ENCODE measurements at regions not wholly inside any gene's neighbourhood (a gene's known extent, or its start where the extent isn't known, plus 50 kb on each side); places are given as distances from the start of the nearest gene placed in this dataset.
"Not testable (repeated sequence)": the region's sequence is repeated elsewhere in the genome, so short reads cannot be mapped to it uniquely, and the experiment has no call there.

DNA sequence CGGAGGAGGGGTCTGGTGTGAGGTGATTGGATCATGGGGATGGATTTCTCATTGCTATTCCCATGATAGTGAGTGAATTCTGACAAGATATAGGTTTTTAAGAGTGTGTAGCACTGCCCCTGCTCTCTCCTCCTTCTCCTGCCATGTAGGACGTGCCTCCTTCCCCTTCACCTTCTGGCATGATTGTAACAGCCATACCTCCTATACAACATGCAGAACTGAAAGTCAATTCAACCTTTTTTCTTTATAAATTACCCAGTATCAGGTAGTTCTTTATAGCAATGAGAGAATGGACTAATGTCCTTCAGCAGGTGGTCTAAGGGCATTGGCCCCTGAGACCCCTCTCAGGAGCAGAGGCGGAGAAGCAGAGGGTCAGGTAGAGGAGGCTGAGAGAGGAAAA is 168.7 kb upstream of the ETV3 start:
- Histone ChIP-seq H3K27me3 (ENCODE audit: insufficient read depth, low read length) (no peaks in the 10 kb centered on the region), H3K4me3 (ENCODE audit: low read length) (no peak overlapping the region), H3K9me3 (ENCODE audit: insufficient read depth, low read depth, low read length) (no peaks in the 10 kb centered on the region), H3K4me1 (ENCODE audit: insufficient read depth, low read length) (peaks cover 3% of the 10 kb centered on the region; the same call in 1 of the 2 replicates), H3K9ac (ENCODE audit: low read depth, low read length) (no peak overlapping the region), H3K27ac (ENCODE audit: low read depth, low read length) (no peak overlapping the region), H3K36me3 (ENCODE audit: insufficient read depth, low read length) (no peaks in the 10 kb centered on the region)
- WGBS = 59% methylated on average over 3 of the region's 3 CpGs

DNA sequence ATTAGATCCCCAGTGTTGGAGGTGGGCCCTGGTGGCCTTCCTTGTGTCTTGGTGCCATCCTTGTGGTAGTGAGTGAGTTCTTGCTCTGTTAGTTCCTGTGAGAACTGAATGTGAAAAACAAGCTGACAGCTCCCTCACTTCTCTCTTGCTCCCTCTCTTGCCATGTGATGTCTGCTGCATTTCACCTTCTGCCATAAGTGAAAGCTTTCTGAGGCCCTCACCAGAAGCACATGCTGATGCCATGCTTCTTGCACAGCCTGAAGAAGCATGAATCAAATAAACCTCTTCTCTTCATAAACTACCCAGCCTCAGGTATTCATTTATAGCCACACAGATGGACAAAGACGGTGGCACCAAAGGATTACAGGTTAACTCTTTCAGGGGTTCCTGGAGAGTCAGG is 166.1 kb upstream of the ETV3 start:
- Histone ChIP-seq H3K27me3 (ENCODE audit: insufficient read depth, low read length) (no peaks in the 10 kb centered on the region), H3K27ac (ENCODE audit: low read depth, low read length) (no peak overlapping the region), H3K9me3 (ENCODE audit: insufficient read depth, low read depth, low read length) (no peaks in the 10 kb centered on the region), H3K9ac (ENCODE audit: low read depth, low read length) (no peak overlapping the region), H3K4me3 (ENCODE audit: low read length) (no peak overlapping the region), H3K36me3 (ENCODE audit: insufficient read depth, low read length) (no peaks in the 10 kb centered on the region), H3K4me1 (ENCODE audit: insufficient read depth, low read length) (no peaks in the 10 kb centered on the region)
- 0% methylated on average over 1 of the region's 1 CpG for WGBS

DNA sequence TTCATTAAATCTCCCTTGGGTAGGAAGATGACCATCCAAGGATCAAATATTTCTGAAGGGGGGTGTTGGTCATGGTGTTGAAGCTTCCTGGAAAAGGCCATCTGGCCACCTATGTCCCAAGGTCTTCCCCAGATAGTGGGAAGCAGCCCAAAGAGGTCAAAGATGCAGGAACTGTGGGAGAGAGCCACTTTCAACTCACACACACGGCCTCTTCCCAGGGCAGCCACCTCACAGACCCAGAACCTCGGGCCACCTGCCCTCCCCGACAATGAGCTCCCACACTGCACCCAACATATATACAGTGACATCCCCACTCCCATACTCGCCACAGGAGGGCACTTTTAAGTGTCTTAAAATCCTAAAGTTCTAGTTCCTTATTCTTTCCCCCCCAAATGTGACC is 164.5 kb upstream of the ETV3 start:
- H3K36me3 ChIP-seq (ENCODE audit: insufficient read depth, low read length) = no peaks in the 10 kb centered on the region
- H3K9me3 ChIP-seq (ENCODE audit: insufficient read depth, low read depth, low read length) = no peaks in the 10 kb centered on the region
- H3K27me3 ChIP-seq (ENCODE audit: insufficient read depth, low read length) = no peaks in the 10 kb centered on the region
- WGBS = 88% methylated on average over 4 of the region's 4 CpGs
- H3K4me3 ChIP-seq (ENCODE audit: low read length) = no peak overlapping the region
- no peak overlapping the region for H3K27ac ChIP-seq (ENCODE audit: low read depth, low read length)
- no peaks in the 10 kb centered on the region for H3K4me1 ChIP-seq (ENCODE audit: insufficient read depth, low read length)
- H3K9ac ChIP-seq (ENCODE audit: low read depth, low read length) = no peak overlapping the region

DNA sequence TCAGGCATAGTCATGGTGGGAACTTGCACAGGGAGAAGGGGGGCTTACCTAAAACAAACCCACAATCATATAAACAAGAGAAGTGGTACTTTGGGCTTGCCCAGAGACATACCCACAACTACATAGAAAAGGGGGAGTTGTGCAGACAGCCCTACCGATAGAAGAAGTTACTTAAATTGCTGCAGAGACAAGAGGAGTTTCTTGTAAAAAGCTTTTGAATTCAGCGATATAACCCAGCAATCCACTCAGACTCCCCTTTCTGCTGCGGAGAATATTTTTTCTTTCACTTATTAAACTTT is 164.0 kb upstream of the ETV3 start:
- Histone ChIP-seq H3K4me1 (ENCODE audit: insufficient read depth, low read length) (no peaks in the 10 kb centered on the region), H3K27me3 (ENCODE audit: insufficient read depth, low read length) (no peaks in the 10 kb centered on the region), H3K9me3 (ENCODE audit: insufficient read depth, low read depth, low read length) (no peaks in the 10 kb centered on the region), H3K9ac (ENCODE audit: low read depth, low read length) (no peak overlapping the region), H3K36me3 (ENCODE audit: insufficient read depth, low read length) (no peaks in the 10 kb centered on the region), H3K4me3 (ENCODE audit: low read length) (no peak overlapping the region), H3K27ac (ENCODE audit: low read depth, low read length) (no peak overlapping the region)
- WGBS = 89% methylated on average over 3 of the region's 3 CpGs

DNA sequence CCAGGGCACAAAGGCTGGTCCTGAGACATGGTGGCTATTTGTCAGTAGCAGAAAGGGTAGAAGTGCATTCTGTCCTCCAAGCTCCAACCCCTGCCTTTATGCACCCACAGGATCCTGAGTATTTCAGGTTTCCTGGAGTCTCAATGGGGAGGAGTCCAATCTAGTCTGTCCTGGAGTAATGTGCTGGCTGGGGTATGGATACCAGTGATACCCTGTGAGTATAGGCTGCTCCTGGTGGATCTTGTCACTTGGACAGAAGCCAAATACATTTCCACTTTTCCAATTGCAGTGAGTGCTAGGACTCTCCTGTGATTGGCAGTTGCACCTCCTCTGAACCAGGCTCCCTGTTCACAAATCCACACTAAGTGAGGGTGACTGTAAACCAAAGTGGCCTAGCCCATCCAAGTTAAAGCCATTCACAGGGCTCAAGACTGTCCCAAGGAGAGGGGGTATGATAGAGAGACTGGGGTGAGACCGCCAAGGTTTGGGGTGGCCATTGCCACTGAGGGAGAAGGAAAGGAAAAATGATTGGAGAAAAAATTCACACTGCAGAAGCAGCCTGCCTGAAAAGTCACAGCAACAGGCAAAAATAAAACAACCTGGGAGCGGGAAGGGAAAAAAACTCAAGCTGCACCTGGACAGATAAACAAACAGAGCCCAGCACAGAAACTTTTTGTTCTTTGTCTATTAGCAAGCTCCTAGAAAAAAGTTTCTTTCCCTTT is 163.4 kb upstream of the ETV3 start:
- WGBS = 91% methylated on average over 2 of the region's 2 CpGs
- Histone ChIP-seq H3K4me3 (ENCODE audit: low read length) (no peak overlapping the region), H3K9ac (ENCODE audit: low read depth, low read length) (no peak overlapping the region), H3K4me1 (ENCODE audit: insufficient read depth, low read length) (no peaks in the 10 kb centered on the region), H3K9me3 (ENCODE audit: insufficient read depth, low read depth, low read length) (no peaks in the 10 kb centered on the region), H3K27ac (ENCODE audit: low read depth, low read length) (no peak overlapping the region), H3K27me3 (ENCODE audit: insufficient read depth, low read length) (no peaks in the 10 kb centered on the region), H3K36me3 (ENCODE audit: insufficient read depth, low read length) (no peaks in the 10 kb centered on the region)

DNA sequence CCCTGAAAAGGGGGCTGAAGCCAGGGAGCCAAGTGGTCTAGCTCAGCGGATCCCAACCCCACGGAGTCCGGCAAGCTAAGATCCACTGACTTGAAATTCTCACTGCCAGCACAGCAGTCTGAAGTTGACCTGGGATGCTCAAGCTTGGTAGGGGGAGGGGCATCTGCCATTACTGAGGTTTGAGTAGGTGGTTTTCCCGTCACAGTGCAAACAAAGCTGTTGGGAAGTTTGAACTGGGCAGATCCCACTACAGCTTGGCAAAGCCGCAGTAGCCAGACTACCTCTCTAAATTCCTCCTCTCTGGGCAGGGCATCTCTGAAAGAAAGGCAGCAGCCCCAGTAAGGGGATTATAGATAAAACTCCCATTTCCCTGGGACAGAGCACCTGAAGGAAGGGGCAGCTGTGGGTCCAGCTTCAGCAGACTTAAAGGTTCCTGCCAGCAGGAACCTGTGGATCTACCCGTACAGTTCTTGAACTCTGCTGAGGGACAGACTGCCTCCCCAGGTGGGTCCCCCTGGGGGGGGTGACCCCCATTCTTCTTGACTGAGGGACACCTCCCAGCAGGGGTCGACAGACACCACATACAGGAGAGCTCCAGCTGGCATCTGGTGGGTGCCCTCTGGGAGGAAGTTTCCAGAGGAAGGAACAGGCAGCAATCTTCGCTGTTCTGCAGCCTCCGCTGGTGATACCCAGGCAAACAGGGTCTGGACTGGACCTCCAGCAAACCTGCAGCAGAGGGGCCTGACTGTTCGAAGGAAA is 156.4 kb upstream of the ETV3 start:
- not testable (repeated sequence) for H3K9ac ChIP-seq (ENCODE audit: low read depth, low read length); H3K36me3 ChIP-seq (ENCODE audit: insufficient read depth, low read length); H3K27ac ChIP-seq (ENCODE audit: low read depth, low read length); H3K9me3 ChIP-seq (ENCODE audit: insufficient read depth, low read depth, low read length); H3K27me3 ChIP-seq (ENCODE audit: insufficient read depth, low read length); H3K4me3 ChIP-seq (ENCODE audit: low read length); H3K4me1 ChIP-seq (ENCODE audit: insufficient read depth, low read length)
- WGBS = 92% methylated on average over 10 of the region's 10 CpGs

DNA sequence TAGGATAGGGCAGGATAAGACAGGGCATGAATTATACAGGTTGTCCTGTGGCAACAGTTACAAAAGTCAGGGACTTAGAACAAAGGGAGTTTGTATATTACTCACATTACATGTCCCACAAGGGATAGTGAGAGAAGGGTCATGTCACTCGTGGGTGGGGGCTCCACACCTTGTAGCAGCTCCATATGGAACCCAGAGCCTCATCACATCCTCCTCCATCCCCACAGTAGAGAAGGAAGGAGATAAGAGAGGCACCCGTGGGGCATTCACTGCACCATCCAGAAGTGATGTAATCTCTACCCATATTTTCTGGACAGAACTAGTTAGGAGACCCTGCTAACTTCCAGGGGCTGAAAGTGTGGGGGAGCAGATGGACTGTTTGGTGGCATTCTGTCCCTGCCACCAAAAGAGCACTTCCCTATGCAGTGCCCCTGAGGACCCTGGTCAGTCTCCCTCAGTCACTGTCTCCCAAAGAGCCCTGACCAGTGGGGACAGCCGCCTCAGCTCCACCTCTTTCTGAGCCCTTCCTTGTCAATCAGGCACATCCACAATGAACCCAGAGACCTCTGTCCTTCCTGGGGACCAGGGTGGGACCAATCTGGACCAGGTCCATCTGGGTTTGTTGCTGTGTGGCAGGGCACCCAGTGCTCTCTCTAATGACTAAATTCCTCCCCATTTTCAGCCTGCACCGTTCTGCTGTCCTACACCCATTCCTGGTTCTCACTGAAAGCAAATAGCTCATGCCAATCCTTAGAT is 154.8 kb upstream of the ETV3 start:
- no peak overlapping the region for H3K9ac ChIP-seq (ENCODE audit: low read depth, low read length)

DNA sequence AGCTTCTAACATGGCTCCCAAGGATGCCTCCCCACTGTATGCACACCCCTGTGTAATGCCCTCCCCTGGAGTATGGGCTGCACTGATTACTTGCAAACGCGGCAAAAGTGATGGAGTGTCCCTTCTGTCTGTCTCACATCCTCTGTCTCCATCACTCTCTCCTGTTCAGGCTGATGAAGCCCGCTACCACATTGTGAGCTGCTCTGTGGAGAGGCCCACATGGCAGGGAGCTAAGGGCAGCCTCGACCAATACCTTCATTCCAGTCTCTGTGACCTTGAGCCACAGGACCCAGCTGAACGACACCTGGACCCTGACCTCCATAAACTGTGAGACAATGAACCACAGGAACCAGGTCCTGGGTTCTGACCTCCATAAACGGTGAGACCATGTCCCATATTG is 154.1 kb upstream of the ETV3 start:
- WGBS = 92% methylated on average over 6 of the region's 6 CpGs

More for the DNA sequence above, 154.8 kb upstream of the ETV3 start:
- WGBS = 96% methylated on average over 2 of the region's 4 CpGs
- Histone ChIP-seq H3K4me3 (ENCODE audit: low read length) (no peak overlapping the region), H3K27ac (ENCODE audit: low read depth, low read length) (no peak overlapping the region), H3K4me1 (ENCODE audit: insufficient read depth, low read length) (no peaks in the 10 kb centered on the region), H3K27me3 (ENCODE audit: insufficient read depth, low read length) (no peaks in the 10 kb centered on the region), H3K9me3 (ENCODE audit: insufficient read depth, low read depth, low read length) (no peaks in the 10 kb centered on the region), H3K36me3 (ENCODE audit: insufficient read depth, low read length) (no peaks in the 10 kb centered on the region)

DNA sequence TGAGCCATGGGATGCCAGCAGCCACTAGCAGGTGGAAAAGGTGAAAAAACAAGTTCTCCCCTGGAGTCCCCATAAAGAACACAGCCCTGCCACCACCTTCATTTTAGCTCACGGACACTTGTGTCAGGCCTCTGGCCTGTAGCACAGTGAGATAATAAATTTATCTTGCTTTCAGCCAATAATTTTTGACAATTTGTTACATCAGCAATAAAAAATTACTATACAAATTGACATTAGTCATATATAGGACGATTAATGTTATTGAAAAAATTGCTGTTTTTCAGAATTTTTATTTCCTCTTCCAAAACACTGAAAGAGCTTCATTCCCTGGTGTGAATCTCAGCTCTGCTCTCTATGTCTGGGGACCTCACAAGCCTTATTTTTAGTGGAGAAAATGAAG is 152.9 kb upstream of the ETV3 start:
- Histone ChIP-seq H3K36me3 (ENCODE audit: insufficient read depth, low read length) (no peaks in the 10 kb centered on the region), H3K27me3 (ENCODE audit: insufficient read depth, low read length) (no peaks in the 10 kb centered on the region), H3K4me3 (ENCODE audit: low read length) (no peak overlapping the region), H3K4me1 (ENCODE audit: insufficient read depth, low read length) (no peaks in the 10 kb centered on the region), H3K9me3 (ENCODE audit: insufficient read depth, low read depth, low read length) (no peaks in the 10 kb centered on the region), H3K27ac (ENCODE audit: low read depth, low read length) (no peak overlapping the region), H3K9ac (ENCODE audit: low read depth, low read length) (no peak overlapping the region)
- WGBS = 100% methylated on average over 1 of the region's 2 CpGs

More for the DNA sequence above, 154.1 kb upstream of the ETV3 start:
- no peaks in the 10 kb centered on the region for H3K9me3 ChIP-seq (ENCODE audit: insufficient read depth, low read depth, low read length)
- H3K4me1 ChIP-seq (ENCODE audit: insufficient read depth, low read length) = no peaks in the 10 kb centered on the region
- H3K36me3 ChIP-seq (ENCODE audit: insufficient read depth, low read length) = no peaks in the 10 kb centered on the region
- no peak overlapping the region for H3K9ac ChIP-seq (ENCODE audit: low read depth, low read length)
- no peak overlapping the region for H3K27ac ChIP-seq (ENCODE audit: low read depth, low read length)
- no peak overlapping the region for H3K4me3 ChIP-seq (ENCODE audit: low read length)
- no peaks in the 10 kb centered on the region for H3K27me3 ChIP-seq (ENCODE audit: insufficient read depth, low read length)

DNA sequence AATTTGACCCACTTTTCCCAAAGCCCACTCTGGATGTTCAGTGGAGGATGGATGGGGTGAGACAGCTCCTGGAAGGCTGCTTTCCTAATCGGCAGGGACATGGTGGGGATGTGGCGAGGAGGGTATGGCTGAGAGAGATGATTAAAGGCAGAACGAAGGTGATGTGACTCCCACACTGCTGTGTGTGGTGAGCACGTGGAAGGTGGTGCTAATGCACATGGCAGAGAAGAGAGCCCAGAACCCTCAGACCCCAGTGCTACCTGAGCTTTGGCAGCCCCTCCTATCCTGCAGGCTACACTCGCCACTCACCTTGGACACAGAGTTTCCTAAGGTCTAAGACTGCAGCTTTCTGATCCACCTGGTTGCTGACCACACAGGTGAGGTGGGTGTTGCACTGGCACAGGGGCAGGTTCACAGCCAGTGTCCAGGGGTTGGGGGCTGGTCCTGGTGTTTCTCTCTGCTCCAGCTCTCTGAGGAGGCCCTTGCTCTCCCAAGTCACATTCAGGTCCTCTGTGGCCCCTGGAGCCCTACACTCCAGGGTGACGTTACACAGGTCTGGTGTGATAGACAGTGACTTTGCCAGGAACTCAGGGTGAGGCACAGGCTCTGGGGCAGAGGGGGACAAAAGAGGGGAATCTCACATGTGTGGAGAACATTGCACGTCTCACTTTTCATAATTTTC is 151.4 kb upstream of the ETV3 start:
- Histone ChIP-seq H3K36me3 (ENCODE audit: insufficient read depth, low read length) (no peaks in the 10 kb centered on the region), H3K9me3 (ENCODE audit: insufficient read depth, low read depth, low read length) (no peaks in the 10 kb centered on the region), H3K4me3 (ENCODE audit: low read length) (no peak overlapping the region), H3K4me1 (ENCODE audit: insufficient read depth, low read length) (no peaks in the 10 kb centered on the region), H3K9ac (ENCODE audit: low read depth, low read length) (no peak overlapping the region), H3K27ac (ENCODE audit: low read depth, low read length) (no peak overlapping the region), H3K27me3 (ENCODE audit: insufficient read depth, low read length) (no peaks in the 10 kb centered on the region)
- 84% methylated on average over 7 of the region's 7 CpGs for WGBS

DNA sequence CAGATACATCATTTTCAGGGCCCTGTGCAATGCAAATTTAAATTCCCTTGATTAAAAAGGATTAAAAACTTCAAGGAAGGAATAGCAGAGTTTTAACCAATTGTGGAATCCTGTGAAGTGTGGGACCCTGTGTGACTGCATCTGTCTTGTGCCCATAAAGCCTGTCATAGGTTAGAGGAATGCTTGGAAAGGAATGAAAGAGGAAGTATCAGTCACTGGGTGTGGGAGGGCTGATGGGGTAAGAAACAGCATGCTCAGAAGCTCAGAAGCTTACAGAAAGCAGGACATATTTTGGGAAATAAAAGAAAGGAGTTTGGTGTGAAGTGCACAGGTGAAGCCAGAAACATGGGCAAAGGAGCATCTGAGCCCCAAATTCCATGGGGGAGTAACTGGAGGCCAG is 150.8 kb upstream of the ETV3 start:
- no peak overlapping the region for H3K9ac ChIP-seq (ENCODE audit: low read depth, low read length)
- no peak overlapping the region for H3K4me3 ChIP-seq (ENCODE audit: low read length)
- H3K4me1 ChIP-seq (ENCODE audit: insufficient read depth, low read length) = no peaks in the 10 kb centered on the region
- H3K9me3 ChIP-seq (ENCODE audit: insufficient read depth, low read depth, low read length) = no peaks in the 10 kb centered on the region
- no peaks in the 10 kb centered on the region for H3K36me3 ChIP-seq (ENCODE audit: insufficient read depth, low read length)
- H3K27me3 ChIP-seq (ENCODE audit: insufficient read depth, low read length) = no peaks in the 10 kb centered on the region
- H3K27ac ChIP-seq (ENCODE audit: low read depth, low read length) = no peak overlapping the region
